Duodenal mucosa (tissue), 2 donors: ENCODE measurements at regions not wholly inside any gene's neighbourhood (a gene's known extent, or its start where the extent isn't known, plus 50 kb on each side); places are given as distances from the start of the nearest gene placed in this dataset.
"Not testable (repeated sequence)": the region's sequence is repeated elsewhere in the genome, so short reads cannot be mapped to it uniquely, and the experiment has no call there.

Source experiments
- H3K27ac ChIP-seq: one replicate; pipeline ENCODE4 v1.7.0; 2013; ENCODE audit warnings: low read depth, low read length
- H3K27me3 ChIP-seq, 2 donors: one replicate each; pipeline ENCODE4 v1.7.0; 2013; ENCODE audit warnings: low read length in 2 of 2, control low read depth in 1 of 2; ENCODE audit not compliant: insufficient read depth in 2 of 2, control insufficient read depth in 1 of 2
- H3K36me3 ChIP-seq, 2 donors: one replicate each; pipeline ENCODE4 v1.7.0; 2013; ENCODE audit warnings: low read length in 2 of 2, control low read depth in 1 of 2; ENCODE audit not compliant: insufficient read depth in 2 of 2, control insufficient read depth in 1 of 2
- H3K4me1 ChIP-seq, 2 donors: one replicate each; pipeline ENCODE4 v1.7.0; 2013; ENCODE audit warnings: low read length in 2 of 2, control low read depth in 1 of 2; ENCODE audit not compliant: insufficient read depth in 2 of 2, control insufficient read depth in 1 of 2
- H3K4me3 ChIP-seq, 2 donors: one replicate each; pipeline ENCODE4 v1.7.0; 2013; ENCODE audit warnings: low read length in 2 of 2, low read depth in 1 of 2
- H3K9ac ChIP-seq, 2 donors: one replicate each; pipeline ENCODE4 v1.7.0; 2013; ENCODE audit warnings: low read length in 2 of 2, low read depth in 1 of 2
- H3K9me3 ChIP-seq, 2 donors: one replicate each; pipeline ENCODE4 v1.7.0; 2013; ENCODE audit warnings: low read length in 2 of 2, control low read depth in 1 of 2; ENCODE audit not compliant: control insufficient read depth in 1 of 2

DNA sequence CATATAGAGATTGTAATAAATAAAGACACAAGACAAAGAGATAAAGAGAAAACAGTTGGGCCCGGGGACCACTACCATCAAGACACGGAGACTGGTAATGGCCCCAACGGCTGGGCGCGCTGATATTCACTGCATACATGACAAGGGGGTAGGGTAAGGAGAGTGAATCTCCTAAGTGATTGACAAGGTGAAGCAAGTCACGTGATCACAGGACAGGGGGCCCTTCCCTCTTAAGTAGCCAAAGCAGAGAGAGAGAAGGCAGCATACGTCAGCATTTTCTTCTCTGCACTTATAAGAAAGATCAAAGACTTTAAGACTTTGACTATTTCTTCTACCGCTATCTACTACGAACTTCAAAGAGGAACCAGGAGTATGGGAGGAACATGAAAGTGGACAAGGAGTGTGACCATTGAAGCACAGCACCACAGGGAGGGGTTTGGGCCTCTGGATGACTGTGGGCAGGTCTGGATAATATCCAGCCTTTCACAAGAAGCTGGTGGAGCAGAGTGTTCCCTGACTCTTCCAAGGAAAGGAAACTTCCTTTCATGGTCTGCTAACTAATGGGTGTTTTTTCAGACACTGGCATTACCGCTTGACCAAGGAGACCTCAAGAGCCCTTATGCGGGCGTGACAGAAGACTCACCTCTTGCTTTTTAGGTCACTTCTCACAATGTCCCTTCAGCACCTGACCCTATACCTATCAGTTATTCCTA is 75.6 kb downstream of the MRPL39 start:
- not testable (repeated sequence) for H3K9ac ChIP-seq, H3K4me3 ChIP-seq, H3K9me3 ChIP-seq, H3K27ac ChIP-seq, H3K27me3 ChIP-seq, H3K36me3 ChIP-seq, H3K4me1 ChIP-seq

GRCh38 chr21:25528515-25528914 is 78.8 kb downstream of the MRPL39 start:
- Histone ChIP-seq H3K36me3 (no peaks in the 10 kb centered on the region), H3K4me3 (no peak overlapping the region)

DNA sequence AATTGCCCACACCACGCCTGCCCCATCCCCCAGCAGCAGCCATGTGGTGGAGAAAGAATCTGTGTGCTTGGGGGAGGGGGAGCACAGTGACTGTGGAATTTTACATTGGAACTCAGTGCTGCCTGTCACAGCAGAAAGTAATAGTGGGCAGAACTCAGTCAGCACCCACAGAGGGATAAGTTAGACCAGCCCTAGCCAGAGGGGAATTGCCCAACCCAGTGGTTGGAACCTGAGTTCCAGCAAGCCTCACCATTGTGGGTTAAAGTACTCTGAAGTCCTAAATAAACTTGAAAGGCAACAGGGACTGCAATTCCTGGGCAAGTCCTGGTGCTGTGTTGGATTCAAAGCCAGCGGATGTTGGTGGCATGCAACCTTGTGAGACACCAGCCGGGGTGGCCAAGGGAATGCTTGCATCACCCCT is 88.8 kb downstream of the MRPL39 start:
- Histone ChIP-seq H3K9ac (no peak overlapping the region), H3K36me3 (no peaks in the 10 kb centered on the region), H3K4me3 (no peak overlapping the region), H3K9me3 (no peaks in the 10 kb centered on the region), H3K4me1 (no peaks in the 10 kb centered on the region), H3K27ac (no peak overlapping the region), H3K27me3 (no peaks in the 10 kb centered on the region)

More at GRCh38 chr21:25528515-25528914, 78.8 kb downstream of the MRPL39 start:
- no peak overlapping the region for H3K27ac ChIP-seq
- H3K27me3 ChIP-seq, result no peaks in the 10 kb centered on the region
- no peaks in the 10 kb centered on the region for H3K9me3 ChIP-seq
- no peaks in the 10 kb centered on the region for H3K4me1 ChIP-seq
- no peak overlapping the region for H3K9ac ChIP-seq

DNA sequence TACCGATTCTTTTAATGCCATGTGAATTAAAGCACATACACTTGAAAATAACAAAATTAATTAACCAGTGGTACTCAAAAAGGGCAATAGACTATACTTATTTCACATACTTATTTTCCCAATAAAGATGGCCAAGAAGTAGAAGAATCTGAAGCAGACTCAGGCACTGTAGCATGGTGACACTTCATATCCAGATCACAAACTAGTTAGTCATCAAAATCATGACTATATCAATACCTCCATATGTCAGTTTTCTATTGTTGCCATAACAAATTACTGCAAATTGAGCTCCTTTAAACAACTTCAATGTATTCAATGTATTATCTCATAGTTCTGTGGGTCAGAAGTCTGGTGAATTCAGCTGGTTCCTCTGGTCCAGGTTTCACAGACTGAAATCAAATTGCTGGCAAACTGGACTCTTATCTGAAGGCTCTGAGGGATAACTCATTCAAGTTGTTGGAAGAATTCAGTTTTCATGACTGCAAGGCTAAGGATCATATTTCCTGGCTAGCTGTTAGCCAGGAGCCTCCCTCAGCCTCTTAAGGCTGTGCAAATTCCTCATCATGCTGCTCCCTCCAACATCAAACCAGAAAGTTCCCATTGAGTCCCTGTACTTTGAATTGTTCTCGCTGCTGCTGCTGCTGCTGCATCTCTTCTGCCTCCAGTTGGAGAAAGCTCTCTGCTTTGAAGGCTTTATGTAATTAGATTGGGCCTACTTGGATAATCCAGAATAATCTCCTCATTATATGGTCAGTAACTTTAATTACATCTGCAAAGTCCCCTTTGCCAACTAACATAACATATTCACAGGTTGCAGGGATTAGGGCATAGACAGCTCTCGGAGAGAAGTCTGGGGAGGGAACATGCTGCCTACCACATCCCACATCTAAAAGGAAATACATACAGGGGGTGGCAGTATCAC is 91.5 kb downstream of the MRPL39 start:
- H3K4me1 ChIP-seq, result no peaks in the 10 kb centered on the region
- no peak overlapping the region for H3K9ac ChIP-seq

GRCh38 chr21:25513810-25514209 is 93.5 kb downstream of the MRPL39 start:
- H3K27ac ChIP-seq, result no peak overlapping the region
- no peaks in the 10 kb centered on the region for H3K27me3 ChIP-seq
- no peaks in the 10 kb centered on the region for H3K4me1 ChIP-seq
- H3K4me3 ChIP-seq, result no peak overlapping the region
- no peaks in the 10 kb centered on the region for H3K9me3 ChIP-seq
- H3K9ac ChIP-seq, result no peak overlapping the region
- no peaks in the 10 kb centered on the region for H3K36me3 ChIP-seq

More for the DNA sequence above, 91.5 kb downstream of the MRPL39 start:
- no peak overlapping the region for H3K27ac ChIP-seq
- no peak overlapping the region for H3K4me3 ChIP-seq
- no peaks in the 10 kb centered on the region for H3K27me3 ChIP-seq
- H3K9me3 ChIP-seq, result no peaks in the 10 kb centered on the region
- H3K36me3 ChIP-seq, result no peaks in the 10 kb centered on the region

DNA sequence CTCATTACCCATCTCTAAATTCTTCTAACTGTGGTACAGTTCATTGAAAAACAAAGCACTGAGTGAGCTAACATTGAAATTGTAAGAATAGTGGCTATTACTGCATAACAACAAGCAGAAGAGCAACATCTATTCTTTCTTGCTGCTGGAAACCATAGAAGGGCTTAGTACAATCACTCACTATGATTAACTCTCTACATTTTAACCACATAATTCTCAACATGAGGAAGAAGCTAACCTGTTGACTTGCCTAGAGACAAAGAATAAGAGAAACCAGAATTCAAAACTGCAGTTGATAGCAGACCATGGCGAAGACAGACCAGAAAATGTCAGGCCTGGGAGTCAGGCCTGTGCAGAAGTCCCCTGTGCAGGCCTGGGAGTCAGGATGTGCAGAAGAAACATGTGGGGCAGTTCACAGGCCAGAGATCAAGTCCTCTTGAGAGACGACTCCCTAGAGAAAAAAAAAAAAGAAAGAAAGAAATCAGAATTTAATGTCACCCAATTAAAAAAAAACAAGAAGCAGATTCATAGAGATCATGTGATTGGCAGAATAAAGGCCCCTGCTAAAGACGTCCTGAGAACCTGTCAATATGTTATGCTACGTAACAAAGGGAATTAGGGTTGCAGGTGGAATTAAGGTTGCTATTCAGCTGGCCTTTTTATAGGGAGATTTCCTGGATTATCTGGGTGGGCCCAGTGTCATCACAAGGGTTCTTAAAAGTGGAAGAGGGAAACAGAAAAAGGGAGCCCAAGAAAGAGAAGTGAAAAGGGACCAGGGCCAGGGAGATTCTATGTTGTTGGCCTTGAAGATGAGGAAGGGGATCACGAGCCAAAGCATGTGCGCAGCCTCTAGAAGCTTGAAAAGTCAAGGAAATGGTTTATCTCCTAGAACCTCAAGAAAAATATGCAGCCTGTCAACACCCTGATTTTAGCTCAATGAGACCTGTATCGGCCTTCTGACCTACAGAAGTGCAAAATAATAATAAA is 94.9 kb downstream of the MRPL39 start:
- Histone ChIP-seq H3K9me3 (no peaks in the 10 kb centered on the region), H3K36me3 (no peaks in the 10 kb centered on the region), H3K27ac (no peak overlapping the region), H3K4me1 (no peaks in the 10 kb centered on the region), H3K9ac (no peak overlapping the region), H3K27me3 (no peaks in the 10 kb centered on the region), H3K4me3 (no peak overlapping the region)

DNA sequence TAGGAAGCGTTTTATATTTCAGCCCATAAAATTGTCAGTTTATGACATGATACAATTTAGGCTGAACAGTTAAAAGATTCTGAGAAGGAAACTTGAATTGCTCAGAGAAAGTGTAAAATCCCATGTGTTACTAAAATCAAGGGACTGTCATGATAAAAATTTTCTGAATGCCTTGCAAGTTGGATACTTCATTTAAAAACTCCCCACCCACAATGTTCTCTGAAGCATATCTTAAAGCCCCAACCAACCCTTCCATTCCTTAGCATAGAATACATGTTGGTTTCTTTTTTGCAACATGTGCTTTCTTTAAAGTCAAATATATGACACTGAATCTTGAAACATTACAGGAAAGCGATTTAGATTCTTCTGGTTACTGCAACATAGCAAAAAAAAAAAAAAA is 97.4 kb downstream of the MRPL39 start:
- no peak overlapping the region for H3K4me3 ChIP-seq
- no peak overlapping the region for H3K27ac ChIP-seq
- no peak overlapping the region for H3K9ac ChIP-seq
- H3K36me3 ChIP-seq, result no peaks in the 10 kb centered on the region
- no peaks in the 10 kb centered on the region for H3K9me3 ChIP-seq
- no peaks in the 10 kb centered on the region for H3K27me3 ChIP-seq
- no peaks in the 10 kb centered on the region for H3K4me1 ChIP-seq

DNA sequence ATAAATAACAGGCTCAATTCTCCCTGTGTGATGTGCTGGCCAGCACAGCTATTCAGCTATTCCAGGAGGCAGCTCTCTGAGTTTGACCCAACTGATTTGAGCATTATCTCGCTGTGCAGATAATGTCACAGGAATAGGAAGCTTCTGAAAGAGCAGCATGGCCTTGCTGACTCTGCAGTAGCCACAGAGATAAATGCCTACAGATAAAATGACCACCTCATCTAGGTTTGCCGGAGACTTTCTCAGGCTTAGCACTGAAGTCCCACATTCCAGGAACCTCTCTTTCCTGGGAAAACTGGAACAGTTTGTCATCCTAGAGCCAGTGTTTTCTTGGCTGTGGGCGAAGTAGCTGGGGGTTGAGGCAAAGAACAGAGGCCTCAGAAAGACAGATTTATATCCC is 98.9 kb downstream of the MRPL39 start:
- Histone ChIP-seq H3K9me3 (no peaks in the 10 kb centered on the region), H3K36me3 (no peaks in the 10 kb centered on the region), H3K9ac (no peak overlapping the region), H3K27me3 (no peaks in the 10 kb centered on the region), H3K4me3 (no peak overlapping the region), H3K4me1 (no peaks in the 10 kb centered on the region), H3K27ac (no peak overlapping the region)

- Histone ChIP-seq H3K4me3 (no peak overlapping the region), H3K9me3 (no peaks in the 10 kb centered on the region), H3K36me3 (no peaks in the 10 kb centered on the region), H3K27me3 (no peaks in the 10 kb centered on the region), H3K27ac (no peak overlapping the region), H3K4me1 (no peaks in the 10 kb centered on the region), H3K9ac (no peak overlapping the region)
These were observed 99.8 kb downstream of the MRPL39 start for GRCh38 chr21:25507522-25507921.
